H1 (cell line): ENCODE measurements at regions not wholly inside any gene's neighbourhood (a gene's known extent, or its start where the extent isn't known, plus 50 kb on each side); places are given as distances from the start of the nearest gene placed in this dataset.

ENCODE experiments used
- CTBP2 ChIP-seq: IDR thresholded peaks from 2 replicates; pipeline ENCODE4 v1.7.0; 2011; ENCODE audit warnings: borderline replicate concordance, mild to moderate bottlenecking, moderate library complexity, mixed read lengths, low read length; ENCODE audit not compliant: insufficient read depth, insufficient read length
- NANOG ChIP-seq: IDR thresholded peaks from 2 replicates; pipeline ENCODE4 v1.6.1; 2011; ENCODE audit warnings: low read length, low read depth, mild to moderate bottlenecking, inconsistent platforms; ENCODE audit not compliant: insufficient read depth, poor library complexity, severe bottlenecking
- SRF ChIP-seq: IDR thresholded peaks from 2 replicates; pipeline ENCODE4 v1.6.1; 2011; ENCODE audit warnings: mild to moderate bottlenecking, low read depth, low read length, moderate library complexity
- YY1 ChIP-seq: IDR thresholded peaks from 2 replicates; pipeline ENCODE4 v1.6.1; 2011; ENCODE audit warnings: low read depth, mild to moderate bottlenecking, low read length

- no peak for TF ChIP-seq SRF
- no peak for TF ChIP-seq YY1
- no peak for TF ChIP-seq CTBP2
- TF ChIP-seq NANOG, result no peak
Measured at GRCh38 chr7:114785496-114785895, 136.4 kb upstream of the MDFIC start (continued).
